Parathyroid adenoma (tissue), 2 donors: ENCODE measurements at regions not wholly inside any gene's neighbourhood (a gene's known extent, or its start where the extent isn't known, plus 50 kb on each side); places are given as distances from the start of the nearest gene placed in this dataset.

Source experiments
- H2AFZ ChIP-seq: fragments of 300-600 bp; sonication (generic); one replicate; pipeline ENCODE4 v1.7.0; 2017; ENCODE audit warnings: antibody characterized with exemption, mild to moderate bottlenecking
- H3K27ac ChIP-seq: fragments of 300-600 bp; sonication (generic); one replicate; pipeline ENCODE4 v1.7.0; 2017
- H3K27me3 ChIP-seq: fragments of 300-600 bp; sonication (generic); one replicate; pipeline ENCODE4 v1.7.0; 2017; ENCODE audit warnings: low read length; ENCODE audit not compliant: control insufficient read depth, insufficient read depth
- H3K36me3 ChIP-seq: fragments of 300-600 bp; sonication (generic); one replicate; pipeline ENCODE4 v1.7.0; 2017; ENCODE audit warnings: low read length; ENCODE audit not compliant: control insufficient read depth, insufficient read depth
- H3K4me1 ChIP-seq: fragments of 300-600 bp; sonication (generic); one replicate; pipeline ENCODE4 v1.7.0; 2017; ENCODE audit warnings: control low read depth
- H3K4me2 ChIP-seq: fragments of 300-600 bp; sonication (generic); one replicate; pipeline ENCODE4 v1.7.0; 2017; ENCODE audit warnings: low read length
- H3K4me3 ChIP-seq: fragments of 300-600 bp; sonication (generic); one replicate; pipeline ENCODE4 v1.7.0; 2017; ENCODE audit warnings: low read depth, low read length
- H3K79me2 ChIP-seq: fragments of 300-600 bp; sonication (generic); one replicate; pipeline ENCODE4 v1.7.0; 2017; ENCODE audit warnings: control low read depth
- H3K9ac ChIP-seq: fragments of 300-600 bp; sonication (generic); one replicate; pipeline ENCODE4 v1.7.0; 2017; ENCODE audit warnings: mild to moderate bottlenecking
- H3K9me3 ChIP-seq: fragments of 300-600 bp; sonication (generic); one replicate; pipeline ENCODE4 v1.7.0; 2017; ENCODE audit warnings: low read length; ENCODE audit not compliant: control insufficient read depth
- TF ChIP-seq, protein P1 (sequence below): fragments of 300-600 bp; sonication (generic); IDR thresholded peaks from one replicate; pipeline ENCODE4 v1.7.0; 2017; ENCODE audit warnings: antibody characterized with exemption, mild to moderate bottlenecking
- donor health status: primary hyperparathyroidism.

DNA sequence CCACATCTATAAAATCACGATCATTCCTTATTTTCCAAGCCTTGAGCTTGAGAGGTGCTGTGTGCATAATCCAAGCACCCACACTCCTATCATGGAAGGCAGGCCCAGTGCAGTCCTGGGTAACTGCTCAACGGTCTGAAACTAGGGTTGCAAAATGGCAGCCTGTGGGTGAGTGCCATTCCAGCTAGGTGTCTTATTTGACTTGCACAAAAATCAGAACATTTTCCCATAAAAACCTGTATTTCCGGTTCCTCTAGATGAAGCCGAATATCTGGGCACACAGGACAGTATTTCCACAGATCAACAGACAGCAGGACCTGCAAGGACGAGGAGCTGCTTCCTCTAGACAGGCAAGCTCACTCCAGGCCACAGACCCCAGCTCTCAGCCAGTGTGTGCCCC lies 588.8 kb downstream of the BNC2 start:
- Histone ChIP-seq H3K27me3 (no peaks in the 10 kb centered on the region), H3K9me3 (no peaks in the 10 kb centered on the region), H3K27ac (peak overlapping the region; percentile 54), H3K4me2 (no peak overlapping the region), H2AFZ (peak overlapping the region; percentile 64), H3K79me2 (no peaks in the 10 kb centered on the region), H3K4me1 (peaks cover 15% of the 10 kb centered on the region), H3K4me3 (no peak overlapping the region), H3K36me3 (no peaks in the 10 kb centered on the region), H3K9ac (no peak overlapping the region)
- TF ChIP-seq, protein P1, sequence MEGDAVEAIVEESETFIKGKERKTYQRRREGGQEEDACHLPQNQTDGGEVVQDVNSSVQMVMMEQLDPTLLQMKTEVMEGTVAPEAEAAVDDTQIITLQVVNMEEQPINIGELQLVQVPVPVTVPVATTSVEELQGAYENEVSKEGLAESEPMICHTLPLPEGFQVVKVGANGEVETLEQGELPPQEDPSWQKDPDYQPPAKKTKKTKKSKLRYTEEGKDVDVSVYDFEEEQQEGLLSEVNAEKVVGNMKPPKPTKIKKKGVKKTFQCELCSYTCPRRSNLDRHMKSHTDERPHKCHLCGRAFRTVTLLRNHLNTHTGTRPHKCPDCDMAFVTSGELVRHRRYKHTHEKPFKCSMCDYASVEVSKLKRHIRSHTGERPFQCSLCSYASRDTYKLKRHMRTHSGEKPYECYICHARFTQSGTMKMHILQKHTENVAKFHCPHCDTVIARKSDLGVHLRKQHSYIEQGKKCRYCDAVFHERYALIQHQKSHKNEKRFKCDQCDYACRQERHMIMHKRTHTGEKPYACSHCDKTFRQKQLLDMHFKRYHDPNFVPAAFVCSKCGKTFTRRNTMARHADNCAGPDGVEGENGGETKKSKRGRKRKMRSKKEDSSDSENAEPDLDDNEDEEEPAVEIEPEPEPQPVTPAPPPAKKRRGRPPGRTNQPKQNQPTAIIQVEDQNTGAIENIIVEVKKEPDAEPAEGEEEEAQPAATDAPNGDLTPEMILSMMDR, result no peak

DNA sequence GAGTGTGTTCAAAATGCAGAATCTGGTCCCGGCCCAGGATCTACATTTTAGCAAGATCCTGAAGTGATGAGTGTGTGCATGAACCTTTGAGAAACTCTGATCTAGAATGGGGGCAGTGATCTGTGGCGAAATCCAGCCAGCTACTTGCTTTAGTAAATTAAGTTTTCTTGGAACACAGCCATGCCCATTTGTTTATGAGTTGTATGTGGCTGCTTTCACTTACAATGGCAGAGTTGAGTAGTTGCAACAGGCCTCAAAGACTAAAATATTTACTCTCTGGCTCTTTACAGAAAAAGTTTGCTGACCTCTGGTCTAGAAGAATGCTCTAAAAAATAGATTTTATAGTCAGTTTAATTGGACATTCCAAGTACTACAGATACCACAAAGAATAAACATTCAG lies 588.3 kb downstream of the BNC2 start:
- Histone ChIP-seq H3K4me2 (no peak overlapping the region), H3K36me3 (no peaks in the 10 kb centered on the region), H3K27me3 (no peaks in the 10 kb centered on the region), H3K4me1 (peaks cover 15% of the 10 kb centered on the region), H3K9me3 (no peaks in the 10 kb centered on the region), H3K9ac (no peak overlapping the region), H2AFZ (peak overlapping the region; percentile 64), H3K79me2 (no peaks in the 10 kb centered on the region), H3K27ac (peak overlapping the region; percentile 54), H3K4me3 (no peak overlapping the region)
- TF ChIP-seq, protein P1, result no peak

DNA sequence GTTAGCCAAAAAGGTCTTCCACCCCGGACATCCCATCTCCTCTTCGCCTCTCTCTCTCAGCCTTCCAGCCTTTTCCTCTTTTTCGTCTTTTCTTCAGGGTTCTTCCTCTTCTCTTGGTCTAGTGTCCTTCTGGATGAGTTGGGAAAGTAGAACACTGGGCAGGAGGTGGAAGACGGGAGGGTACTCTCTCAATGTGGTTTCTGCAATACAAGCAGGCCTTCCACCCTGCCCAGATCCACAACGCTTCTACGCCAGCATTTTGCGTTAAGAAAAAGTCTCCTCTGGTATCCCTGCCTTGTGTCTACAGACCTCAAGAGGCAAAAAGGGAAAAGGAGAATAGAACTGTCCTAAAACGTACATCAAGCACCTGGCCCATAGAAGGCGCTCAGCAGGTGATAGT lies 587.8 kb downstream of the BNC2 start:
- Histone ChIP-seq H2AFZ (no peak overlapping the region), H3K4me3 (no peak overlapping the region), H3K9ac (no peak overlapping the region), H3K4me2 (no peak overlapping the region), H3K27ac (no peak overlapping the region), H3K36me3 (no peaks in the 10 kb centered on the region), H3K9me3 (no peaks in the 10 kb centered on the region), H3K79me2 (no peaks in the 10 kb centered on the region), H3K4me1 (peaks cover 15% of the 10 kb centered on the region), H3K27me3 (no peaks in the 10 kb centered on the region)
- TF ChIP-seq, protein P1, result no peak

DNA sequence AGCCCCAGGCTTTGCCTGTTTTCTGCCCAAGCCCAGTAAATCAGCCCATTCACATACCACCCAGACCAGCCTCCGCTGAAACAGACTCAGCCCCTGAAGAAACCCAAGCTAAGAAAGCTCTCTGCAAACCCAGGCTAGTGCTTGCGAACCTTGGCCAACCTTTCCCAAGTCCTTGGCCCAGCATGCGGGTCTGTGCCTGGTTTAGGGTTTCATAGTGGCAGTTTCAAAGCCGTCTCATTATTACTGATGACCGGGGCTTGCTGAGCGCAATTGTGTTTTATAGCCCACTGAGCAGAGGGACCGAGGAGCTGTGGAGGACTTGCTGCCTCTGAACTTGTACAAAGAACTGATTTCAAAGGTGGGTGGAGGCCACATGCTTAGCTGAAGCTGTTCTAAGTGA lies 584.3 kb downstream of the BNC2 start:
- Histone ChIP-seq H3K79me2 (no peaks in the 10 kb centered on the region), H3K4me1 (peaks cover 7% of the 10 kb centered on the region), H3K9ac (no peak overlapping the region), H2AFZ (peak overlapping the region; percentile 5), H3K9me3 (no peaks in the 10 kb centered on the region), H3K36me3 (no peaks in the 10 kb centered on the region), H3K4me3 (no peak overlapping the region), H3K27ac (no peak overlapping the region), H3K4me2 (no peak overlapping the region), H3K27me3 (no peaks in the 10 kb centered on the region)
- TF ChIP-seq, protein P1, result no peak

DNA sequence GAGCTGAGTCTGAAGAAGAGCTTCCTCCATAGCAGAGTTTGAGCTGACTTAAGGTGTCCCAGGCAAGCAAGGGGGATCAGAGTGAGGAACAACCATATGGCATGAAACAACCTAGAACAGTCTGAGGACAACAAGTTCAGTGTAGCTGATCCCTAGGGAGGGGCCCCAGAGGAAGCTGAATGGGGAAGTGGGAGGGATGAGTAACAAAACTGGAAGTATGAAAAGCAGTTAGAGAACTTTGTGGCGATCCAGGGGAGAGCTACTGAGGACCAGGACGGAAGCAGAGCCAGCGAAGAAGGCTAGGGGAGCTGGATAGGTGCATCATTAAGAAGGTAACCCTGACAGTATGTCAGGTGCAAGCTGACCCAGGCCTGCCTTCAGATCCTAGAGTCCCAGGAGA lies 580.8 kb downstream of the BNC2 start:
- TF ChIP-seq, protein P1, result no peak
- no peaks in the 10 kb centered on the region for H3K4me1 ChIP-seq

More for the DNA sequence above, 580.8 kb downstream of the BNC2 start:
- Histone ChIP-seq H3K4me2 (no peak overlapping the region), H2AFZ (no peak overlapping the region), H3K9ac (no peak overlapping the region), H3K36me3 (no peaks in the 10 kb centered on the region), H3K27me3 (no peaks in the 10 kb centered on the region), H3K4me3 (no peak overlapping the region), H3K27ac (no peak overlapping the region), H3K79me2 (no peaks in the 10 kb centered on the region), H3K9me3 (no peaks in the 10 kb centered on the region)
